ENCODE measurements at regions not wholly inside any gene's neighbourhood (a gene's known extent, or its start where the extent isn't known, plus 50 kb on each side); places are given as distances from the start of the nearest gene placed in this dataset.

DNA sequence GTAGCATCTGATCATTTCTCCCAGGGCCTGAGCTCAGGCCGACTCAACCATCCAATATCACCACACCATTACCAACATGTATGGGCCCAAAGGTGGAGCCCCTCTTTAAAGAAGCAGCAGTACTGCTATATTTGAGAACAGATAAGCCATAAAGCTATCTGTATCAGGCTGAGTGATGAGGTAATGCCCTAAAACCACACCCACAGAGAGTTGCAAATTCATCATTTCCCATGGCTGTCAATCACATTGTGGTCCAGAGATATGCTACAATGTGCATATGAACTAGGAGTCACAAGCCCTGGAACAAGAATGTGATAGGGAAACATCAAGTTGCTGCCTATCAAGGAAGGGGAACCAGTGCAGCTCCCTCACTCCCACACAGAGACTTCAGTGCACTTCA, 52.6 kb upstream of the GALNT13 start:
- Mint-ChIP-seq H3K4me3 (no peak overlapping the region), H3K27me3 (ENCODE audit: low read depth) (no peaks in the 10 kb centered on the region)
- no peak overlapping the region for H3K56ac ChIP-seq (ENCODE audit: insufficient read length, low read depth, low read length)

More for the DNA sequence above, 52.6 kb upstream of the GALNT13 start:
- H2BK12ac ChIP-seq (ENCODE audit: insufficient read length, low read depth, low read length), result no peak overlapping the region
- no peak overlapping the region for H3K4ac ChIP-seq (ENCODE audit: low read depth, low read length)
- no peaks in the 10 kb centered on the region for H3K9me3 ChIP-seq (ENCODE audit: control insufficient read depth, low read depth, low read length)
- WGBS (ENCODE audit: extremely low coverage, insufficient read length, low lambda C conversion rate), result no CpG with 5 or more reads among the region's 1 CpG
- no peaks in the 10 kb centered on the region for H3K4me1 ChIP-seq (ENCODE audit: insufficient read depth, low read length)
- no peak overlapping the region for H2BK15ac ChIP-seq (ENCODE audit: low read depth, low read length)
- no peak overlapping the region for H2AFZ ChIP-seq (ENCODE audit: low read length)
- no peaks in the 10 kb centered on the region for H4K20me1 ChIP-seq (ENCODE audit: control insufficient read depth, insufficient read depth, insufficient read length)
- no peak overlapping the region for H4K8ac ChIP-seq (replicated peaks; ENCODE audit: insufficient read length, low read depth, low read length)
- no peaks in the 10 kb centered on the region for H3K9me3 Mint-ChIP-seq
- H3K27me3 ChIP-seq (ENCODE audit: insufficient read depth, low read length), result no peaks in the 10 kb centered on the region
- H3K4me1 Mint-ChIP-seq, result peaks cover 0 to 2% of the 10 kb centered on the region in 2 experiments; a peak in 1 of 4 replicates
- H3K23ac ChIP-seq (ENCODE audit: insufficient read length, low read depth, low read length), result no peak overlapping the region
- no peaks in the 10 kb centered on the region for H3K36me3 Mint-ChIP-seq (ENCODE audit: insufficient read depth in 1 of 3, low read depth in 3 of 3)
- H2BK5ac ChIP-seq (ENCODE audit: insufficient read length, low read length), result no peak overlapping the region
- no peak for DNase-seq
- no peak overlapping the region for H2AK5ac ChIP-seq (ENCODE audit: insufficient read length, low read length)
- no peak overlapping the region for H3K9ac ChIP-seq (ENCODE audit: extremely low read depth, insufficient read length, low read length)
- no peak overlapping the region for H3K27ac ChIP-seq (ENCODE audit: insufficient read length, low read depth, low read length)
- H3K27ac Mint-ChIP-seq, result no peak overlapping the region
- no peak overlapping the region for H3K14ac ChIP-seq (ENCODE audit: insufficient read depth, low read length)
- no peak overlapping the region for H2BK120ac ChIP-seq (ENCODE audit: low read depth, low read length, poor library complexity, severe bottlenecking)
- H3K18ac ChIP-seq (ENCODE audit: insufficient read length, low read depth, low read length), result no peak overlapping the region
- H3K23me2 ChIP-seq (ENCODE audit: insufficient read length, low read depth, low read length, poor library complexity, severe bottlenecking), result no peaks in the 10 kb centered on the region
- no peak for TF ChIP-seq CTCF (conservative IDR thresholded peaks at IDR 0.05)
- H3T11ph ChIP-seq (ENCODE audit: low read length), result no peak overlapping the region
- H4K91ac ChIP-seq (ENCODE audit: insufficient read length, low read depth, low read length), result no peak overlapping the region
- H4K5ac ChIP-seq (ENCODE audit: insufficient read length, low read depth, low read length), result no peak overlapping the region
- H2BK20ac ChIP-seq (ENCODE audit: low read depth, low read length, poor library complexity, severe bottlenecking), result no peak overlapping the region
- H3K79me2 ChIP-seq (ENCODE audit: insufficient read depth, low read length), result no peaks in the 10 kb centered on the region
- no peak overlapping the region for H3K4me2 ChIP-seq (ENCODE audit: insufficient read depth, insufficient read length, low read length)
- H3K79me1 ChIP-seq (ENCODE audit: insufficient read depth, low read depth, low read length, poor library complexity, severe bottlenecking), result no peaks in the 10 kb centered on the region
